ENCODE measurements at regions not wholly inside any gene's neighbourhood (a gene's known extent, or its start where the extent isn't known, plus 50 kb on each side); places are given as distances from the start of the nearest gene placed in this dataset.
A peak's percentile ranks its signal among the peaks of the same experiment; 100 is the strongest.
"Not testable (repeated sequence)": the region's sequence is repeated elsewhere in the genome, so short reads cannot be mapped to it uniquely, and the experiment has no call there.

- DNase-seq: no peak
These were observed 159.5 kb upstream of the IRF2BP2 start for GRCh38 chr1:234769284-234769985.

DNA sequence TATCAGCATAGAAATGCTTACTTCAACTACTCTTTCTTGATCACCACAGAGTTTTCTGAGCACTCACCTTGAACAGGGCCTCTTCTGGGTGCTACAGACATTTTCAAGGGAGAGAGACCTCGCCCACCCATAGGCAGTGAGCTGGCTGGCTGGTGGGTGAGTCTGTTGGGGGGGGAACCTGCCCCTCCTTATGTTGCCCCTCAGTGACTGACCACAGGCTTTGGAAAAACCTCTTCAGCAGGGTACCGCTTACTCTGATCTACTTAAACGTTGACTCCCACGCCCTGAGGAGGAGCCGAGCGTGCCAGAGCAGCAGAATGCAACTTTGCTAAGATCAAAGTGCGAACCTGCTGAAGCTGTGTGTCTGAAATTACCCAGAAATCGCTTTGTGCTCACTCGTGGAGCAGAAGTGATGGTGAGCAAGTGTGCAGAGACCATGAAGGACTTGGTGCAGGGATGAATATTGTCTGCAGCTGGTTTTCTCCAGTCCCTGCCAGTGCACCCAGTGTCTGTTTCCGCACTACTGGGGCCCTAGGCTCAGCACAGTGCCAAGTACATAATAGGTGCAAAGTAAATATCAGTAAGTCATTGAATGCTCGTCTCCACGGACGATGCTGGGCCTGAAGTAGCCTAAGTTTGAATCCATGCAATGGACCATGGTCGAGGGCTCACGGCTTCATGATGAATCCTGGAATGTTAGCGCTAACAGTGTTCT, 158.7 kb upstream of the IRF2BP2 start:
- DNase-seq: no peak

GRCh38 chr1:234768171-234768568, 158.2 kb upstream of the IRF2BP2 start:
- no peak for DNase-seq

DNA sequence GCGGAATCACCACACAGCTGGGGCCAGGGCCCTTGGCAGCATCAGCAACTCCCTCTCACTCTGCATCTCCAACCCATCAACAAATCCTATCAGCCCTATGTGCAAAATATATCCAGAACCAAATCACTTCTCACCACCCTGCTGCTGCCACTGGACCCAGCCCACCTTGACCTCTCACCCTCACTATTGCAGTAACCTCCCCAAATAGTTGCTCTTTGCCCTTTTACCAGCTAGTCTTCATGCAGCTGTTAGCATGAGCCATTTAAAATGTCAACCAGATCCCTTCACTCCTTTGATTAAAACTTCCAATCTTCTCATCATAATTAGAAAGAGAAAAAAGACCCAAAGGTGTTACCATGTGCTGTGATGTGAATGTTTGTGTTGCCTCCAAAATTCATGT, 155.7 kb upstream of the IRF2BP2 start:
- no peak for DNase-seq

GRCh38 chr1:234765181-234765580, 155.2 kb upstream of the IRF2BP2 start:
- no peak for DNase-seq

DNA sequence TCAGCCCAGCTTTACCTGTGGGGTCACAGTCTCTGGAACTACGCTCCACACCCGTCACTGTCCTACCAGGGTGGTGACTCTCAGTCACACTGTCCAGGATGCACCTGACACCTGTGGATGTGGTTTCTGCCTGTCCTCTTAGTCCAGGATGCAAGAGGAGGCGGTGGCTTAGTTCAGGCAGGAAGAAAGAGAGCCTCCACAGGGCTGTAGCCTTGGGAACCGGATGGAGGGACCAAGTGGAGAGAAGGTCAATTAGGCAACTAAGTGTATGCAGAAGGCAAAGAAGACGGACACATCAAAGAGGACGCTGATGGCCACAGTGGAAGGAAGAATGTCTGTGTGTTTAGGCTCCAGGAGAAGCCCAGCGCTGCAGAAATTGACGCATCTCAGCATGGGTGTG, 153.9 kb upstream of the IRF2BP2 start:
- DNase-seq: no peak

DNA sequence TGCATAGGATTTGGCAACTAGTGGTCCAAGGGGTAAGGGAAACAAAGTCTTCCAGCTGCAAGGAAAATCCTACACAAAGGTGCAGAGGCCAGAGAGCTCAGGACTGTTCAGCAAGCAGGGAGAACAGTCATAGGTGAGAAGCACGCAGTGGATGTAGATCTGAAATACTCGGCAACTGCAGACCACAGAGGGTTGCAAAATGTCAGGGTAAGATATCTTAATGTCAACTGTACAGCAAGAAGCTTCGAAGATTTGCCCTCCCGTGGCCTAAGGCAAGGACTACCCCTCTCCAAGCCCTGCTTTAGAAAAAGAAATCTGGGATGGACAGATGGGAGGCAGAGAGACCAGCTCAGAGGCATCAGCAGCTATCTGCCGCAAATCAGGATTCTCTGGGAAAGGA, 153.4 kb upstream of the IRF2BP2 start:
- no peak for DNase-seq

GRCh38 chr1:234762127-234762526, 152.1 kb upstream of the IRF2BP2 start:
- not testable (repeated sequence) for DNase-seq

DNA sequence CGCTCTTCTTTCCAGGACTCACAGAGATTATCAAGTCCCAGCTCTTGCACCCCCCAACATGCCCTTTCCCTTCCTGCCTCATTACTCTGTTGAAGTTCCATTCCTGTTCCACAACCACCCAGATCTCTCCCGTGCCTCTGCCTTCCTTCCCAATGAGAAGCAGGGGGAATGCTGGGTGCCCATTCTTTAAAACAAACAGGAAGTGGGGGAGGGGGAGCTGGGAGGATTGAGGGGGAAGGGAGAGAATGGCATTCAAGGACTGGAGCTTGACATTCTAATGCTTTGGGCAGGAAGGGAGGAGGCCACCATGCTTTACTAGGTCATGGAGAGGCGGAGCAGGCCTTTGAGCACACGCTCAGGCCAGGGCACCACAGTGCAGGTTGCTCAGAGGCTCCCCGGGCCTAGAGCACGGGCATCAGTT, 150.3 kb upstream of the IRF2BP2 start:
- no peak for DNase-seq

GRCh38 chr1:234759888-234760287, 149.9 kb upstream of the IRF2BP2 start:
- no peak for DNase-seq

DNA sequence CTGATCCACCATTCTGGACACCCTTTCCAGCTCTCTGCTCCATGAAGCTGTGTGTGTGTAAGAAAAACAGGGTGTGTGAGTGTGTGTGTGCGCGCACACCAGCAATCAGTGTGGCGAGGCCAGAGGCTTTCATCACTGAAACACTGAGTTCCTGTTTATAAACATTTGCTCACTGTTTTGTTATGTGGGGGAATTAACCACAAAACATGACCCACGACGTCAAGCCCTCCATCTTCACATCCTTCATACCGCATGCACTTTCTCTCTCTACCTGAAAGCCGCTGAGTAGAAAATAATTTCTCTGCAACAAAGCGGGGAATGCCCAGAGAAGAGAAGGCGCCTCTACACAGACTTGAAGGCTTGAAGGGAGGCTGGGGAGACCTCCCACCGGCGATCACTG, 148.9 kb upstream of the IRF2BP2 start:
- no peak for DNase-seq

GRCh38 chr1:234756857-234757256, 146.9 kb upstream of the IRF2BP2 start:
- no peak for DNase-seq

GRCh38 chr1:234756066-234756774, 146.2 kb upstream of the IRF2BP2 start:
- DNase-seq: no peak

GRCh38 chr1:234755449-234755863, 145.5 kb upstream of the IRF2BP2 start:
- DNase-seq: peak; percentile 21

DNA sequence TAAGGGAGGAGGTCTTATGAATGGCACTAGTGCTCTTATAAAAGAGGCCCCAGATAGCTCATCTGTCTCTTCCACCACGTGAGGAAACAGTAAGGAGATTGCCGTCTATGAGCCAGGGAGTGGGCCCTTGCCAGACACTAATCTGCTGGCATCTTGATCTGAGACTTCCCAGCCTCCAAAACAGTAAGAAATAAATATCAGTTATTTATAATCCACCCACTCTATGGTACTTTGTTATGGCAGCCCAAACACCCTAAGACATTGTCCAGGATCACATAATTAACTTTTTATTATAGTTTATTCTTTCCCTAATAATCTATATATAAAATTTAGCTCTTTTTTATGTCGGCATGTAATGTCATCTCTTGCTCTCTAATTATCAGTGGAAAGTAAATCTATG, 144.0 kb upstream of the IRF2BP2 start:
- DNase-seq: no peak

DNA sequence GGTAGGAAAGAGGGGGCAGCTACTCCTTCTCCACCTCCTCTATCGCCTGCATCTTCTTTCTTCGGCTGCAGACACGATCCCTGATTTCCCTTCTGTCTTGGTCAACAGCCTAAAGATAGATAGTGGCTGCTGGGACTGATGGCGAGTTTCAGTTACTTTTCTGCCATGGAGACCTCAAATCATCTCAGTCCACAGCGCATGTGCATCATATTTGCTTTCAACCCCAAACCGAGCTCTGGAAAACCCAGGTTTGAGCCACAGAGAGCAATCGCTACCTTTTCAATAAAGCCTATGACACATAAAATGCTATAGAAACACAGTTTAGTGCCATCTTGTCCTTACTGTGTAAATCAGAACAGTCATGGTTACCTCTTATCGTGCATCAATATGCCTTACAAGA, 142.9 kb upstream of the IRF2BP2 start:
- no peak for DNase-seq

DNA sequence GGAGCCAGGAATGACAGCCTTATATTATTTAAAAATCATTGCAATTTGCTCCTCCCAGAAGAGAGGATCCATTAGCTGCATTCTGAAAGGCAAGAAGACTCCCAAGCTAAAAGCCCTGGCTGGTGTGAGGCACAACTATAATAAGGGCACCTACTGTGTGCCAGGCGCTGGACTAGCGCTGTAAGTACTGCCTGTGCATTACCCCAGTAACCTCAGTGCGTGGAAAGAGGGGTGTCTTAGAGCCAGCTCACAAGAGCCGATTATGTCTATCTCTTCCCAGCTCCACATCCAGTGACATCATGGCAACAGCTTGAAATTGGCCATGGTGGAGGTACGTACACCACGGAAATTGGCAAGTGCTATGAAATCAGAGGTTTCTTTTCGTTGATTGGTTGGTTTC, 141.7 kb upstream of the IRF2BP2 start:
- no peak for DNase-seq

GRCh38 chr1:234750922-234751627, 141.1 kb upstream of the IRF2BP2 start:
- DNase-seq: no peak

DNA sequence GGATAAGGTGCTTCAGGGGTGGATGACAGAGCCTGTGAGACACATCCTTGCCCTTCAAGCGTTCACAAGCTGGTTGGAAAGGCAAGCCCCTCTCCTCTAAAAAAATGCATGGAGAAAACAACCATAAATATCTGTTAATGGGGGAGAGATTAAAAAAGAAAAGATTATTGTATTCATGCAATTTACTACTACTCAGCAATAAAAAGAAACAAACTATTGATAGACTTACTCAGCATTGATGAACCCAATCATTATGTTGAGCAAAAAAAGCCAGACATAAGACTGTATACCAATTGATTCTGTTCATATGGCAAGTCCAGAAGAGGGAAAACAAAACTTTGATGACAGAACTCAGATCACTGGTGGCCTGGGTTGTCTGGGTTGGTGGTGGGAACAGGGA, 138.7 kb upstream of the IRF2BP2 start:
- DNase-seq: no peak

DNA sequence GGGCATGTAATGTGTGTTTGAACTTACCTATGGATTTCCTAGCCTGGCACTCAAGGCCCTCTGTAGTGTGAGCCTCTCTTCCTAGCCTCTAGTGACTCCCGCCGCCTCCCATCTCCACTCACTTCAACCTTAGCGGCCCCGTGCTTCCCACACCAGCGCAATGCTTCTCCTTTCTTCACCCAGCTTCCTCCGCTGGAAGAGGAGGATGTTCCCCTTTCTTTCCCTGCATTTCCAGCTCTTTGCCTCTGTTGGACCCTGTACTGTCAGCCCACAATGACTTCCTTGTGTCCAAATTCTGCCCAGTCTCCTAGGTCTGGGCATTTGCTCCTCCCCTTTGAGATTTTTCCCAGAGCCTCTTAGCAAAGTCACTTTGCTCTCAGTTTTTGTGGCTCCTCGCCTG, 138.1 kb upstream of the IRF2BP2 start:
- DNase-seq: no peak

- DNase-seq: no peak
These were observed 136.8 kb upstream of the IRF2BP2 start for GRCh38 chr1:234746798-234747196.

- DNase-seq: no peak
These were observed 136.1 kb upstream of the IRF2BP2 start for GRCh38 chr1:234745844-234746797.
